Fibroblast of pulmonary artery (primary cell): ENCODE measurements at regions not wholly inside any gene's neighbourhood (a gene's known extent, or its start where the extent isn't known, plus 50 kb on each side); places are given as distances from the start of the nearest gene placed in this dataset.

Source experiments
- DNase-seq: peaks from one replicate; pipeline ENCODE4 v3.0.0-alpha.2; 2010; ENCODE audit warnings: low read depth
- H3K4me3 ChIP-seq: replicated peaks from 2 replicates; pipeline ENCODE4 v1.5.1; 2011; ENCODE audit warnings: low read depth, mild to moderate bottlenecking, control low read depth, low read length, moderate library complexity
- TF ChIP-seq, protein P1 (sequence below): IDR thresholded peaks from 2 replicates; pipeline ENCODE4 v1.5.1; 2011; ENCODE audit warnings: mild to moderate bottlenecking, control low read depth, low read length, inconsistent platforms; ENCODE audit errors: missing control alignments

DNA sequence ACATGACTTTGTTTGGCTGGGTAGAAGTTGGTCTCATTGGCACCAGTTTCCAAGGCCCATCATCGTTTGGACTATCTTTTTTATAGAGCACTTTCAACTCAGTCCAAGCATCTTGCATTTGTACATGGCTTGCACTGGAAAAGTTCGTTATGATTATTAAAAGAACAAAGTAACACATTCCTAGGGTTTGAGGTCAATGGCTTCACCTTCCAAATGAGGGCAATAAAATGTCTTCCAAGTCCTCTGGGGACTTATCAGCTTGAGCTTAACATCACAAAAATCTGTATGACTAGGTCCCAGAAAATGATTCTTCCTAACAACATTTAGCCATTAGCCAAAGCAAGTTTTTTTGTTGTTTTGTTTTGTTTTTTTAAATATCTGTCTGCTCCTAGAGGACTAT lies 610.8 kb downstream of the LMO4 start:
- no peak for DNase-seq
- TF ChIP-seq, protein P1, sequence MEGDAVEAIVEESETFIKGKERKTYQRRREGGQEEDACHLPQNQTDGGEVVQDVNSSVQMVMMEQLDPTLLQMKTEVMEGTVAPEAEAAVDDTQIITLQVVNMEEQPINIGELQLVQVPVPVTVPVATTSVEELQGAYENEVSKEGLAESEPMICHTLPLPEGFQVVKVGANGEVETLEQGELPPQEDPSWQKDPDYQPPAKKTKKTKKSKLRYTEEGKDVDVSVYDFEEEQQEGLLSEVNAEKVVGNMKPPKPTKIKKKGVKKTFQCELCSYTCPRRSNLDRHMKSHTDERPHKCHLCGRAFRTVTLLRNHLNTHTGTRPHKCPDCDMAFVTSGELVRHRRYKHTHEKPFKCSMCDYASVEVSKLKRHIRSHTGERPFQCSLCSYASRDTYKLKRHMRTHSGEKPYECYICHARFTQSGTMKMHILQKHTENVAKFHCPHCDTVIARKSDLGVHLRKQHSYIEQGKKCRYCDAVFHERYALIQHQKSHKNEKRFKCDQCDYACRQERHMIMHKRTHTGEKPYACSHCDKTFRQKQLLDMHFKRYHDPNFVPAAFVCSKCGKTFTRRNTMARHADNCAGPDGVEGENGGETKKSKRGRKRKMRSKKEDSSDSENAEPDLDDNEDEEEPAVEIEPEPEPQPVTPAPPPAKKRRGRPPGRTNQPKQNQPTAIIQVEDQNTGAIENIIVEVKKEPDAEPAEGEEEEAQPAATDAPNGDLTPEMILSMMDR = no peak
- no peak overlapping the region for H3K4me3 ChIP-seq

DNA sequence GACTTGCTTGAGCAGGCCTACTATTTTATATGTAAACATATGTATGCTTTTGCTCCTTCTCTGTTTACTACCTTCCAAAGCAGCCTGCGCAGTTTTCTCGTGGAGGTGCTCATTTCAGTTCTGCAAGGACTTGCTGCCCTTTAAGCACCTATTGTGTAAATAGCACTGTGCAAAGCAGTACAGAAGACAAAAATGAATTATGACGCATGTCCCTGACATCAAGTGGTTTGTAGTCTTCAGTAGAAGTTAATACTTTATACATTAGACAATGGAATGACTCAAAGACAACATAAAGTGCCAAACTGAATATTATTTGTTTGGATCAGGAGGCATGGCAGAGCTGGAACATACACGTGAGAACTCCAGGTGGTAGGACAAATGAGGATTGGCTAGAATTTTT lies 611.7 kb downstream of the LMO4 start:
- no peak overlapping the region for H3K4me3 ChIP-seq
- TF ChIP-seq, protein P1 = no peak
- no peak for DNase-seq

DNA sequence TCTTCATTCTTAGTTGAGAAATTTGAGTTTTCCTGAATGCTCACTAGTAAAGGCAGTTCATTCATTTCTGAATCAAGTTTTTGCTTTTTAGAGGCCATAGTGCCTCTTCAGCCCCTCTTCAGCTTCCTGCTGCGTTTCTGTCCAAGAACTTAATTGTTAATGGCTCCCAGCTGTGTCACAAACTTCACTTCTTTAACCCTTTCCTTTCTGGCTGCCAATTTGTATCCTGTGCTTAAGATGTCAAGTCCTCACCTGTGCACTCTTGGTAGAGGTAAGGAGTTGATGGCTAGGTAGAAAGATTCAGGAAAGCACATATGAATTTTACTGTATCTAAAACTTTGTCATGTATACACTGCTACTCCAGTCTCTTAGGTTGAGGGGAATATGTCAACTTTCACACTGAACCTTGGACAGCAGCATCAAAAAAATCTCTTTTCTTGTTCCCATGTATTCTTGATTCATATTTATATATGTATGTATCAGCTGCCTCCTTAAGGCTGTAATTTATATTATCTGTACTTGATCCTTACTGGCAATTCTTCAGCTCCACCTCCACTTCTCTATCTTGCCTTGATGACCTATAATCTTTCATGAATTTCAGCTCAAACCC lies 612.8 kb downstream of the LMO4 start:
- TF ChIP-seq, protein P1 = no peak
- no peak for DNase-seq
- no peak overlapping the region for H3K4me3 ChIP-seq

DNA sequence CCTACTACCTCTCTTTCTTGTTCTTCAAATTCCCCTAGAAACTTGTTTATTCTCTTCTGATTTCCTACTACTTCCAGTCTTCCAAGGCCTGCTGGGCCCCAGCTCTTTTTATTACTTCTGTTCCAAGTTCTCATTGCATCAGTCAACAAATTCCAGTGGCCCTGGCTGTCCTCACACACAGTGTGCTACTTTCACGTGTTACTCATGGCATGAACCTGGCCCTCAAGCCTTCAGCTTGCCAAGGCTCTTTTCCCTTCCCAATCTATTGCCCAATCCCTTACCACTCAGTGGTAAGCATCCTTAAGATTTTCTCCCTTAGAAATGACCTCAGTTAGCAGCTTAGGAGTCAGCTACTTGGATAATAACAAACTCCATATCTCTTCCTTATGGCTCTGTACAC lies 613.5 kb downstream of the LMO4 start:
- H3K4me3 ChIP-seq = no peak overlapping the region
- peak; percentile 71 for DNase-seq
- TF ChIP-seq, protein P1 = no peak

DNA sequence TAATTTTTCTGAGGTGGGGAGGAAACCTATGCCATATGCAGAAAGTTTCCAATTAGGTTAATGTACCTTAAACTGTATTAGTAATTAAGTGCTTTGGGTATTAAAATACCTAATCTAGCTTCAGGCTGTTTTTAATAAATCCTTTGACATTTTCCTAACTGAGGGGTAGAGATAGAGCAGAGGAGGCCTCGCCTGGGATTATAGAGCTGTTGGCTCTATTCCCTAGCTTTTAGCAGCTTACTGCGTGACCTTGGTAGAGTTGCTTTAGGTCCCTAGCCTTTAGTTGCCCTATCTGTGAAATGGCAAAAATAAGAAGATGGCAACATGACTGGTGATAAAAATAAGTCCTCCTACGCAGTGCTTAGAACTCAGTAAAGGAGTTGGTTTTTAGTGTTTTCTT lies 621.0 kb downstream of the LMO4 start:
- TF ChIP-seq, protein P1 = no peak
- no peak overlapping the region for H3K4me3 ChIP-seq
- DNase-seq = no peak

DNA sequence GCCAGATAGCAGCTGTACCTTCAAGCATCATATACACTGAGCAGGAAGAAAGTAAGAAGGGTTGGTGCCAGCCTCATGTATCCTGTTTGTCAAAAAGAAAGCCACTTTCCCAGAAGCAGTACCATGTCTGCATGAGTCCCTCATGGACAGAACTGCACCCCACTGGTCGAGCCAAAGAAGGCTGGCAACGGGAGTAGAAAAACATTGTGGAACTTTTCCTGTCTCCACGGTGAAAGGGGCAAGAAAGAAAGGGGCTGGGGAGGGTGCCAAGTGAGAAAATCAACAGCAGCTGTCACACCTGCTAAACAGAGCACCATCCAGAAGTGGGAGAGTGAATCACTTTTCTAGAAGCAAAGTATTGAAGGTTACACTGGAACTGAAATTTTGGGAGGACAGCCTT lies 621.7 kb downstream of the LMO4 start:
- no peak overlapping the region for H3K4me3 ChIP-seq
- no peak for DNase-seq
- TF ChIP-seq, protein P1 = no peak

DNA sequence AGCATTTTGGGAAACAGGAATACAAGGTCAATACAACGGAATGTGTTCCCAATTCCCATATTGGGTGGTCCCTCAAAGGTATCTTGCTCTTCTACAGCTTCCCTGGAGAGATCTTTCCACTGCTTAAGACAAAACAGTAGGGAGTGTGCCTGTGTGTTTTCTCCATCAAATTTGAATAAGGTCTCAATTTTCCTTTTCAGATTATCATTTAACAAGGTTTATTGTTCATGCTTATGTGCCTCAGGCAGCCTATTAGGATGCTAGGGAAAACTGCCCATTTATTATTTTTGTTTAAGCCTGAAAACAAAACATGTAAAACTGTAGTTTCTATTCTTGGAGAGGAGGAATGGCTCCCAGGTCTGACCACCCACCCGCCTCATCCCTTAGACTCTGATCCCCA lies 622.7 kb downstream of the LMO4 start:
- no peak overlapping the region for H3K4me3 ChIP-seq
- TF ChIP-seq, protein P1 = no peak
- no peak for DNase-seq
